D721Med (cell line): ENCODE measurements at regions not wholly inside any gene's neighbourhood (a gene's known extent, or its start where the extent isn't known, plus 50 kb on each side); places are given as distances from the start of the nearest gene placed in this dataset.
"Not testable (repeated sequence)": the region's sequence is repeated elsewhere in the genome, so short reads cannot be mapped to it uniquely, and the experiment has no call there.

Source experiments
- DNase-seq: peaks from one replicate; pipeline ENCODE4 v3.0.0; 2011; ENCODE audit warnings: low spot score; ENCODE audit not compliant: insufficient read length
- FAIRE-seq: peaks from 2 replicates; lab custom pipeline; 2011; peaks lifted over from hg19 to GRCh38; lab: Jason Lieb, UNC
- CTCF ChIP-seq: IDR thresholded peaks from 2 replicates; pipeline ENCODE4 v1.5.1; 2012; ENCODE audit warnings: mild to moderate bottlenecking, control low read depth; ENCODE audit not compliant: insufficient read depth; ENCODE audit errors: missing control alignments

DNA sequence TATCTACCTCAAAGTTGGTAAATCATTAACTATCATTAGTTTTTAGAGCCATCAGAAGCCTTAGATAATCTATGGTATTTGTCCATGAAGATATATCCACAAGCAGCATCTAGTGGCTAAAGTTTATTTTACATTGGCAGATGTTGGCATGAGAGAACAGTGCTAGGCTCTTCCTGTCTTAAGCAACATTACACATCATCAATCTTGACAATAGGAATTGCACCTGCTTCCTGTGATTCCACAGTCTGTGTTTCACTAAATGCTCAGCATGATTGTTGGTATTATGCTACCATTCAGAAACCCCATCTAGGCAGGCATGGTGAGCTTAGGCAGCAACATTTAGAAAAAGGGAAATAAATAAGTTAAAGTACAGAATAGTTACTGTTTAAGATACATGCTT, 246.6 kb downstream of the SLCO4C1 start:
- TF ChIP-seq CTCF = no peak
- no peak for DNase-seq
- FAIRE-seq = no peak

DNA sequence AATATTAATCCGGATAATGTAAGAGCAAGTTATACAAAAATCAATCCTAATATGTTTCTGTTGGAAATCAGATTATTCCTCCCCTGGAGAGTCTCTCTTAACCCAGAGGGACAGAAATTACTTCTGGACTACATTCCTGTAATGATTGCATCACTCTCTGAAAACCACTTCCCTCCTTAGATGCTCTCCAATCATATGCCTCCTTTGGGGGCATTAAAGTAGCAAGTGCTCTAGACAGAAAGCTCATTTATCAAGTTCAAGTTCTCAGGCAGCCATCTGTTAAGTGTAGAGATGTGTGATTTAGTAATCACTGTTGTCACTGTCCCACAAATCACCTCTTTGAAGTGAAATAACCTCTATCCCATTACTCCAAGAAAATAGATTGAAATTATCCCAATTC, 247.1 kb downstream of the SLCO4C1 start:
- DNase-seq (no peak), FAIRE-seq (peak; percentile 89)
- no peak for TF ChIP-seq CTCF

DNA sequence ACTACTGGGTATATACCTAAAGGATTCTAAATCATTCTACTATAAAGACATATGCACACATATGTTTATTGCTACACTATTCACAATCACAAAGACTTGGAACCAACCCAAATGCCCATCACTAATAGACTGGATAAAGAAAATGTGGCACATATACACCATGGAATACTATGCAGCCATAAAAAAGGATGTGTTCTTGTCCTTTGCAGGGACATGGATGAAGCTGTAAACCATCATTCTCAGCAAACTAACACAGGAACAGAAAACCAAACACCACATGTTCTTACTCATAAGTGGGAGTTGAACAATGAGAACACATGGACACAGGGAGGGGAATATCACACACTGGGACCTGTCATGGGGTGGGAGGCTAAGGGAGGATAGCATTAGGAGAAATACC, 249.0 kb downstream of the SLCO4C1 start:
- not testable (repeated sequence) for DNase-seq, FAIRE-seq

DNA sequence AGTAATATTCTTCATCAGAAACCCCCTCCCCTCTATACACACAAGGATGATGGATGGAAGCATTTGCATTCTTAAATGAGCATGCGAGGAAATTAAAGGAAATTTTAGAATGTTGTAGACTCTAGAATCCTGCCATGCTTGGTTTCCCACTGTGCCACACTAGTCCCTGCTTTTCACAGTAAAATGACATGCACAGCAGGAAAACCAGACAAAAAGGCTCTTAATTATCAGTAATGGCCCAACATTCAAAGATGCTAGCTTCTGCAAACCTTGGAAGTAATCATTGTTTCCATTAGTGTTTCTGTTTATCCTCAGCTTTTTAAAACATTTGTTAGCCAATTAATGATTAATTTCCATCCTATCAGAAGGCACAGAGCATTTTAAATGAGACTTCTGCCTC, 255.8 kb downstream of the SLCO4C1 start:
- DNase-seq (no peak), FAIRE-seq (no peak)
- no peak for TF ChIP-seq CTCF

DNA sequence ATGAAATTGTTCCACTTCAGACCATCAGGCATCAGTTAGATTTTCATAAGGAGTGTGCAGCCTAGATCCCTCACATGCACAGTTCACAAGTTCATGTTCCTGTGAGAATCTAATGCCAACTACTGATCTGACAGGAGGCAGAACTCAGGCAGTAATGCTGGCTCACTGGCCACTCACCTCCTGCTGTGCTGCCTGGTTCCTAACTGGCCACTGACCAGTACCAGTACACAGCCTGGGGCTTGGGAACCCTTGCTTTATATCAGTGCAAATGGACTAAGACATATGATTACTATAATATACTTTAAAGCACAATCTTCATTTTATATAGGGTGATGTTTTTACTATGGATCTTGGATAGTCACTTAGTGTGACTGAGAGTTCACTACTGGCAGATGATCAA, 259.2 kb downstream of the SLCO4C1 start:
- DNase-seq = no peak
- FAIRE-seq = no peak
- TF ChIP-seq CTCF = no peak

GRCh38 chr5:102031711-102032110, 264.4 kb downstream of the SLCO4C1 start:
- DNase-seq = no peak
- FAIRE-seq = no peak
- no peak for TF ChIP-seq CTCF

DNA sequence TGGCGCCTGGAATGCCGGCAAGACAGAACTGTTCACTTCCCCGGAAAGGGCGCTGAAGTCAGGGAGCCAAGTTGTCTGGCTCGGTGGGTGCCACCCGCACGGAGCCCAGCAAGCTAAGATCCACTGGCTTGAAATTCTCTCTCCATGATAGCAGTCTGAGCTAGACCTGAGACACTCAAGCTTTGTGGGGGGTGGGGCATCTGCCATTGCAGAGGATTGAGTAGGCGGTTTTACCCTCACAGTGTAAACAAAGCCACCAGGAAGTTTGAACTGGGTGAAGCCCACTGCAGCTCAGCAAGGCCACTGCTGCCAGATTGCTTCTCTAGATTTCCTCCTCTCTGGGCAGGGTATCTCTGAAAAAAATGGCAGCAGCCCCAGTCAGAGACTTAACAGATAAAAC, 277.4 kb downstream of the SLCO4C1 start:
- FAIRE-seq (no peak), DNase-seq (no peak)
- TF ChIP-seq CTCF = no peak

DNA sequence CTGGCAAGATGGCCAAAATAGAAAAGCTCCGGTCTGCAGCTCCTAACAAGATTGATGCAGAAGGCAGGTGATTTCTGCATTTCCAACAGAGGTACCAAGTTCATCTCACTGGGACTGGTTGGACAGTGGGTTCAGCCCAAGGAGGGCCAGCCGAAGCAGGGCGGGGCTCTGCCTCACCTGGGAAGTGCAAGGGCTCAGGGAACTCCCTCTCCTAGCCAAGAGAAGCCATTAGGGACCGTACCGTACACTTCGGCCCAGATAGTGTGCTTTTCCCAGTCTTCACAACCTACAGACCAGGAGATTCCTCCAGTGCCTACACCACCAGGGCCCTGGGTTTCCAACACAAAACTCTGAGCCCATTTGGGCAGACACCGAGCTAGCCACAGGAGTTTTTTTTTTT, 277.8 kb downstream of the SLCO4C1 start:
- no peak for FAIRE-seq
- no peak for DNase-seq
- no peak for TF ChIP-seq CTCF
